ES-I3 (cell line): ENCODE measurements at regions not wholly inside any gene's neighbourhood (a gene's known extent, or its start where the extent isn't known, plus 50 kb on each side); places are given as distances from the start of the nearest gene placed in this dataset.

Experiments
- H3K36me3 ChIP-seq: 2 replicates; pipeline ENCODE4 v1.6.1; 2013; ENCODE audit warnings: mild to moderate bottlenecking, low read length, control low read depth, moderate library complexity; ENCODE audit not compliant: insufficient read depth
- H3K4me1 ChIP-seq: 2 replicates; pipeline ENCODE4 v1.6.1; 2013; ENCODE audit warnings: mild to moderate bottlenecking, control low read depth, low read length; ENCODE audit not compliant: insufficient read depth
- H3K9ac ChIP-seq: 2 replicates; pipeline ENCODE4 v1.6.1; 2013; ENCODE audit warnings: low read depth, mild to moderate bottlenecking, low read length, moderate library complexity
- H3K9me3 ChIP-seq: 2 replicates; pipeline ENCODE4 v1.6.1; 2013; ENCODE audit warnings: mild to moderate bottlenecking, low read length, moderate library complexity; ENCODE audit not compliant: control insufficient read depth, insufficient read depth

DNA sequence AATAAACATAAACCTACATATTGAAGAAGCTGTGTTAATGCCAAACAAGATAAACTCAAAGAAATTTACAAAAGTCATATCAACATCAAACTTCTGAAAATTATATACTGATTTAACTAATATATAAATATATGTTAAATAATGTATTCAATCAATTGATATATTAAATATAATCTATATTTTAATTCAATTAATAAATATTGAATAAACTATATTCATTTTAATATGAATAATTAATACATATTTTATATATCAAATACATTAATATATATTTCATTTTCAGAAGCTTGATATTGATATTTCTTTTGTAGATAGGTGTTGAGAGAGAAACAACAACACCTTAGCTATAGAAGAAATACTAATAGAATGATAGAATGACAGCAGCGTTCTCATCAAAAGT lies 768.1 kb downstream of the MECOM start:
- 0 out of 2 replicates have a peak, but pooled peaks cover 2% of the 10 kb centered on the region for H3K9me3 ChIP-seq

GRCh38 chr3:168894214-168894613 lies 769.3 kb downstream of the MECOM start:
- Histone ChIP-seq H3K36me3 (no peaks in the 10 kb centered on the region; the same call in 1 of the 2 replicates), H3K4me1 (no peaks in the 10 kb centered on the region), H3K9ac (no peak overlapping the region), H3K9me3 (0 out of 2 replicates have a peak, but pooled peaks cover 2% of the 10 kb centered on the region)

More for the DNA sequence above, 768.1 kb downstream of the MECOM start:
- H3K4me1 ChIP-seq, result no peaks in the 10 kb centered on the region
- H3K9ac ChIP-seq, result no peak overlapping the region
- H3K36me3 ChIP-seq, result no peaks in the 10 kb centered on the region; the same call in 1 of the 2 replicates

GRCh38 chr3:168889666-168890065 lies 773.8 kb downstream of the MECOM start:
- Histone ChIP-seq H3K4me1 (no peaks in the 10 kb centered on the region), H3K9me3 (0 out of 2 replicates have a peak, but pooled peaks cover 2% of the 10 kb centered on the region), H3K36me3 (no peaks in the 10 kb centered on the region), H3K9ac (no peak overlapping the region)

DNA sequence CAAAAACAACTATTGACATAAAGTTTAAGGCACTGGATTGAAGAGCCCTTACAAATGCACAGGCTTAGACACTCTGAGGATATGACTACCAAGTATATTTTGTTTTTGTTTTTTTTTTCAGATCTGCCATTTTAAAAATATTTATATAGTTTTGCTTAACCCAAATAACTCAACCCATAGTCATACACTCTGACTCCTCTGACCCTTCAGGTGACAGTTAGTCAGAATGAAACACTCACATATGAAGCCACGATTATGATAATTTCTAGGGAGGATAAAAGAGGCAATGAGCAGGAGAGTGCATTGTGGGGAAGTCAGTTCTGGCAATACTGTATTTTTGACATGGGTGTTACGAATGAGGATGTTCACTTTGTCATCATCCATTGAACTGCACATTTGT lies 774.7 kb downstream of the MECOM start:
- Histone ChIP-seq H3K9me3 (no peaks in the 10 kb centered on the region), H3K4me1 (no peaks in the 10 kb centered on the region), H3K36me3 (no peaks in the 10 kb centered on the region), H3K9ac (no peak overlapping the region)

- no peaks in the 10 kb centered on the region for H3K9me3 ChIP-seq
- H3K36me3 ChIP-seq, result no peaks in the 10 kb centered on the region
- H3K4me1 ChIP-seq, result peaks cover 12% of the 10 kb centered on the region; the same call in 1 of the 2 replicates
- H3K9ac ChIP-seq, result no peak overlapping the region
Measured at GRCh38 chr3:168885028-168885427, 778.5 kb downstream of the MECOM start.

DNA sequence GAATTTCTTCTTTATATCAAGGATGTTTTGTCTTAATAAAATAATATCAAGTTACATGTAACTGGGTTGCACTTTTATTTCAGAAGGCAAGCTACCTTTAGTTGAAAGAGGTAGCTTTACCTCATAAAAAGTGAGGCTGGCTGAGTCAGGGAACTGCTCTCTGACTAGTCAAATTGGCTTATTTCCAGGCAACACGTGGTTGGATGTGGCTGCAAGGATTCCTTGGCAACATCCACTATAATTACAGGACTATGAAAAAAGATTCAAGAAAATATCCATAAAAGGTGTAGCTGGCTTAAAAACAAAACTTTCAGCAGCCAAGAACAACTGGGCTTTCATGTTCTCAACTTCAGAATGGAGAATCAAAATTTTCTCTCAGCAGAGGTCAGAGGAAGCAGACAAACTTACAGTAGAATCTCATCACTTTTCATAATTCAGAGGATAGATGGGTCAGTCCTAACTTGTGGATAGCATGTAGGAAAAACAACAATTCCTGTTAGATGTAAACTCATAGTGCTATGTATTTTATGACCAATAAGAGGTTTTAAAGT lies 779.1 kb downstream of the MECOM start:
- Histone ChIP-seq H3K36me3 (no peaks in the 10 kb centered on the region), H3K4me1 (peaks cover 12% of the 10 kb centered on the region; the same call in 1 of the 2 replicates), H3K9ac (no peak overlapping the region), H3K9me3 (no peaks in the 10 kb centered on the region)

DNA sequence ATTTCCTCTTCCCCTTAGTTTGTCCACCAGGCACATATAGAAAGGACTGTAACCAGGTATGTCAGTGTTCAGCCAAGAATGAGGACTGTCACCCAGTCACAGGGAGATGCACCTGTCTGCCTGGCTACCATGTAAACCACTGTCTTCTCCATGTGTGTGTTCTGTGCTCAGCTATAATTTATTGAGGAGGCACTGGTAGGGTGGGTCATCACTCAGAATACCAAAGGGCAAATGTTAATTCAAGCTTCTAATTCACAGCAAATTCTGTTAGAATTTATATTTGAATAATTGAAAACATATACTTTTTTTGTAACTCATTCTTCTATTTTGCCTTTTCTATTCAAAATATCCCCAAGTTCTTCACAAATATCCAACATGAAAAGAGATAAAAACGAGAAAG lies 780.4 kb downstream of the MECOM start:
- no peaks in the 10 kb centered on the region for H3K9me3 ChIP-seq
- H3K4me1 ChIP-seq, result peaks cover 12% of the 10 kb centered on the region; the same call in 1 of the 2 replicates
- H3K36me3 ChIP-seq, result no peaks in the 10 kb centered on the region
- H3K9ac ChIP-seq, result no peak overlapping the region

DNA sequence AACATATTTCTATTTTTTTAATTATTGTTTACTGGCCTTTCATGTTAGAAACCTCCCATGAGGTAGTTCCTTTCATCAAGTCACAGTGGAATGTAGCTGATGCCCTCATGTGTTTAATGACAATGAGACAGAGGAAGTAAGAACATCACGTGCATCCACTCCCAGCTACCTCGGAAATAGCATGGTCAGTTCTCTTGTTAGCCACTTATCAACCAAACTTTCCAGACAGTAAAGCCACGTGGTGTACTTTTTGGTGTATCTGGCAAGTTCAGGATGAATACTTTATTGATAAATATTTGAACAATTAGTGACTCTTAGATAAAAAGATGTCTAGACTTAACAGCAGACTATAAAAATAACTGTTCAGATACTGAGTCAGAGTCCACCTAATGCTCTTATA lies 781.7 kb downstream of the MECOM start:
- Histone ChIP-seq H3K36me3 (no peaks in the 10 kb centered on the region), H3K9me3 (no peaks in the 10 kb centered on the region), H3K9ac (no peak overlapping the region), H3K4me1 (peaks cover 12% of the 10 kb centered on the region; the same call in 1 of the 2 replicates)

- H3K4me1 ChIP-seq, result peaks cover 12% of the 10 kb centered on the region; the same call in 1 of the 2 replicates
- no peaks in the 10 kb centered on the region for H3K9me3 ChIP-seq
- H3K36me3 ChIP-seq, result no peaks in the 10 kb centered on the region
- H3K9ac ChIP-seq, result no peak overlapping the region
Measured at GRCh38 chr3:168878655-168879054, 782.9 kb upstream of the GOLIM4 start.

DNA sequence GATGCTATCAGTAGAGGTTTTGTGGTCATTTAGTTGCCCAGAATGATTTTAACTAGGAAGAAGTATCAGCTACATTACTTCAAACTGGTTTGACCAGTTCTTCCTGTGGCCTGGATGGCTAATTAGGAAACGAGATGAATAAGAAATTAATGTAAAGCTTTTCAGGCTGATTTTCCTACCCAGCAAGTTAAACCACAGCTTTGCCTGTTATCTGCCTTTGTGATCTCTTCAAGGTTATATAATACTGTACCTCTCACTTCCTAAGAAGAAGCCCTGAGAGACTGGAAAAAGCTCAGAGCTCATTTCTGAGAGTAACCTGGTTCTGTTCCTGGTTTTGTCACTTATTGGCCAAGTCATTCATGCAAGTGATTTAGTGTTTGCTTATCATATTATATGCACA lies 782.2 kb upstream of the GOLIM4 start:
- no peak overlapping the region for H3K9ac ChIP-seq
- H3K36me3 ChIP-seq, result no peaks in the 10 kb centered on the region
- H3K9me3 ChIP-seq, result no peaks in the 10 kb centered on the region
- H3K4me1 ChIP-seq, result peaks cover 12% of the 10 kb centered on the region; the same call in 1 of the 2 replicates

- H3K9ac ChIP-seq, result no peak overlapping the region
- no peaks in the 10 kb centered on the region for H3K9me3 ChIP-seq
Measured at GRCh38 chr3:168876346-168877035, 780.8 kb upstream of the GOLIM4 start.

GRCh38 chr3:168872826-168873225 lies 777.1 kb upstream of the GOLIM4 start:
- Histone ChIP-seq H3K9ac (no peak overlapping the region), H3K4me1 (peaks cover 3% of the 10 kb centered on the region; the same call in 1 of the 2 replicates), H3K36me3 (no peaks in the 10 kb centered on the region), H3K9me3 (no peaks in the 10 kb centered on the region)

More at GRCh38 chr3:168876346-168877035, 780.8 kb upstream of the GOLIM4 start:
- no peaks in the 10 kb centered on the region for H3K36me3 ChIP-seq
- H3K4me1 ChIP-seq, result peaks cover 4% of the 10 kb centered on the region; the same call in 1 of the 2 replicates

GRCh38 chr3:168870892-168871291 lies 775.2 kb upstream of the GOLIM4 start:
- no peaks in the 10 kb centered on the region for H3K9me3 ChIP-seq
- 0 out of 2 replicates have a peak, but pooled peaks cover 3% of the 10 kb centered on the region for H3K4me1 ChIP-seq
- no peak overlapping the region for H3K9ac ChIP-seq
- H3K36me3 ChIP-seq, result no peaks in the 10 kb centered on the region

- no peaks in the 10 kb centered on the region for H3K9me3 ChIP-seq
- no peaks in the 10 kb centered on the region for H3K36me3 ChIP-seq
- no peak overlapping the region for H3K9ac ChIP-seq
- no peaks in the 10 kb centered on the region for H3K4me1 ChIP-seq
Measured at GRCh38 chr3:168865022-168865551, 769.4 kb upstream of the GOLIM4 start.
